Ishikawa (cell line): ENCODE measurements at regions not wholly inside any gene's neighbourhood (a gene's known extent, or its start where the extent isn't known, plus 50 kb on each side); places are given as distances from the start of the nearest gene placed in this dataset.

Source experiments
- CEBPB ChIP-seq: IDR thresholded peaks from 2 replicates; pipeline ENCODE4 v1.6.1; 2012
- CREB1 ChIP-seq: IDR thresholded peaks from 2 replicates; pipeline ENCODE4 v1.6.1; 2012; ENCODE audit warnings: low read depth
- EGR1 ChIP-seq: IDR thresholded peaks from 2 replicates; pipeline ENCODE4 v1.6.1; 2012
- EP300 ChIP-seq: IDR thresholded peaks from 2 replicates; pipeline ENCODE4 v1.6.1; 2012; ENCODE audit warnings: borderline replicate concordance
- FOXM1 ChIP-seq: IDR thresholded peaks from 2 replicates; pipeline ENCODE4 v1.6.1; 2012; ENCODE audit warnings: low read depth, borderline replicate concordance
- NFIC ChIP-seq: IDR thresholded peaks from 2 replicates; pipeline ENCODE4 v1.6.1; 2012
- RAD21 ChIP-seq: IDR thresholded peaks from 2 replicates; pipeline ENCODE4 v1.6.1; 2012; ENCODE audit warnings: low read depth
- TAF1 ChIP-seq: IDR thresholded peaks from 2 replicates; pipeline ENCODE4 v1.6.1; 2012; ENCODE audit warnings: low read depth, mild to moderate bottlenecking
- TCF12 ChIP-seq: IDR thresholded peaks from 2 replicates; pipeline ENCODE4 v1.6.1; 2012; ENCODE audit warnings: low read depth
- TEAD4 ChIP-seq: IDR thresholded peaks from 2 replicates; pipeline ENCODE4 v1.6.1; 2012
- YY1 ChIP-seq: IDR thresholded peaks from 2 replicates; pipeline ENCODE4 v1.6.1; 2012; ENCODE audit warnings: low read depth
- ZBTB7A ChIP-seq: IDR thresholded peaks from 2 replicates; pipeline ENCODE4 v1.6.1; 2012; ENCODE audit warnings: low read depth
- TF ChIP-seq, protein P1 (sequence below): IDR thresholded peaks from 2 replicates; pipeline ENCODE4 v1.6.1; 2012
- TF ChIP-seq, protein P2 (sequence below): IDR thresholded peaks from 2 replicates; pipeline ENCODE4 v1.6.1; 2012
- TF ChIP-seq, protein P3 (sequence below): IDR thresholded peaks from 2 replicates; pipeline ENCODE4 v1.6.1; 2012; ENCODE audit warnings: low read depth, mild to moderate bottlenecking

GRCh38 chr9:87179553-87180340 lies 232.4 kb upstream of the GAS1 start:
- TF ChIP-seq TEAD4 (no peak), TAF1 (no peak), TCF12 (no peak), EP300 (no peak), FOXM1 (no peak), YY1 (no peak), NFIC (no peak)
- TF ChIP-seq, protein P1, sequence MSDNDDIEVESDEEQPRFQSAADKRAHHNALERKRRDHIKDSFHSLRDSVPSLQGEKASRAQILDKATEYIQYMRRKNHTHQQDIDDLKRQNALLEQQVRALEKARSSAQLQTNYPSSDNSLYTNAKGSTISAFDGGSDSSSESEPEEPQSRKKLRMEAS, result no peak
- TF ChIP-seq, protein P2, sequence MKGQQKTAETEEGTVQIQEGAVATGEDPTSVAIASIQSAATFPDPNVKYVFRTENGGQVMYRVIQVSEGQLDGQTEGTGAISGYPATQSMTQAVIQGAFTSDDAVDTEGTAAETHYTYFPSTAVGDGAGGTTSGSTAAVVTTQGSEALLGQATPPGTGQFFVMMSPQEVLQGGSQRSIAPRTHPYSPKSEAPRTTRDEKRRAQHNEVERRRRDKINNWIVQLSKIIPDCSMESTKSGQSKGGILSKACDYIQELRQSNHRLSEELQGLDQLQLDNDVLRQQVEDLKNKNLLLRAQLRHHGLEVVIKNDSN, result no peak

DNA sequence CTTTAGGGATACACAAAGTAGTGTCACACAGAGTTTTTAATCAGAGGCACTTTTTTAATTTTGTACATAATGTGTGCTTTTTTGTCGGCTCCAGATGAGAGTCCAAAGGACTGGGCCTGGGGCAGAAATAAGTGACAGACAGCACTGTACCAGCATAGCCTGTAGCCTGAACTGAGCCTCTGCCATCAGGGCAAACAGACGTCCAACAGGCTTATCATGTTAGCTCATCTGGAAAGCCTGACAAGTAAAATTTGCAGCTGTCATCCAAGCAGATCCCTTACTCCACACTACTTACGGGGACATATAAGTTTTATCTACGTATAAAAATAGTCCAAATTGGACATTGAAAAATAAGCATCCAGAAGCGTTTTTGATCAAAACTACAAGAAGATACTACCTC lies 233.1 kb upstream of the GAS1 start:
- no peak for TF ChIP-seq ZBTB7A
- no peak for TF ChIP-seq TAF1
- TF ChIP-seq, protein P1, result no peak
- no peak for TF ChIP-seq NFIC
- TF ChIP-seq RAD21, result no peak
- no peak for TF ChIP-seq FOXM1
- no peak for TF ChIP-seq EGR1
- TF ChIP-seq, protein P3, sequence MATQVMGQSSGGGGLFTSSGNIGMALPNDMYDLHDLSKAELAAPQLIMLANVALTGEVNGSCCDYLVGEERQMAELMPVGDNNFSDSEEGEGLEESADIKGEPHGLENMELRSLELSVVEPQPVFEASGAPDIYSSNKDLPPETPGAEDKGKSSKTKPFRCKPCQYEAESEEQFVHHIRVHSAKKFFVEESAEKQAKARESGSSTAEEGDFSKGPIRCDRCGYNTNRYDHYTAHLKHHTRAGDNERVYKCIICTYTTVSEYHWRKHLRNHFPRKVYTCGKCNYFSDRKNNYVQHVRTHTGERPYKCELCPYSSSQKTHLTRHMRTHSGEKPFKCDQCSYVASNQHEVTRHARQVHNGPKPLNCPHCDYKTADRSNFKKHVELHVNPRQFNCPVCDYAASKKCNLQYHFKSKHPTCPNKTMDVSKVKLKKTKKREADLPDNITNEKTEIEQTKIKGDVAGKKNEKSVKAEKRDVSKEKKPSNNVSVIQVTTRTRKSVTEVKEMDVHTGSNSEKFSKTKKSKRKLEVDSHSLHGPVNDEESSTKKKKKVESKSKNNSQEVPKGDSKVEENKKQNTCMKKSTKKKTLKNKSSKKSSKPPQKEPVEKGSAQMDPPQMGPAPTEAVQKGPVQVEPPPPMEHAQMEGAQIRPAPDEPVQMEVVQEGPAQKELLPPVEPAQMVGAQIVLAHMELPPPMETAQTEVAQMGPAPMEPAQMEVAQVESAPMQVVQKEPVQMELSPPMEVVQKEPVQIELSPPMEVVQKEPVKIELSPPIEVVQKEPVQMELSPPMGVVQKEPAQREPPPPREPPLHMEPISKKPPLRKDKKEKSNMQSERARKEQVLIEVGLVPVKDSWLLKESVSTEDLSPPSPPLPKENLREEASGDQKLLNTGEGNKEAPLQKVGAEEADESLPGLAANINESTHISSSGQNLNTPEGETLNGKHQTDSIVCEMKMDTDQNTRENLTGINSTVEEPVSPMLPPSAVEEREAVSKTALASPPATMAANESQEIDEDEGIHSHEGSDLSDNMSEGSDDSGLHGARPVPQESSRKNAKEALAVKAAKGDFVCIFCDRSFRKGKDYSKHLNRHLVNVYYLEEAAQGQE, result no peak
- TF ChIP-seq, protein P2, result no peak
- TF ChIP-seq TCF12, result no peak
- no peak for TF ChIP-seq CREB1
- TF ChIP-seq TEAD4, result no peak
- no peak for TF ChIP-seq YY1
- TF ChIP-seq EP300, result no peak
- no peak for TF ChIP-seq CEBPB

GRCh38 chr9:87180841-87181240 lies 233.5 kb upstream of the GAS1 start:
- TF ChIP-seq CREB1, result no peak

DNA sequence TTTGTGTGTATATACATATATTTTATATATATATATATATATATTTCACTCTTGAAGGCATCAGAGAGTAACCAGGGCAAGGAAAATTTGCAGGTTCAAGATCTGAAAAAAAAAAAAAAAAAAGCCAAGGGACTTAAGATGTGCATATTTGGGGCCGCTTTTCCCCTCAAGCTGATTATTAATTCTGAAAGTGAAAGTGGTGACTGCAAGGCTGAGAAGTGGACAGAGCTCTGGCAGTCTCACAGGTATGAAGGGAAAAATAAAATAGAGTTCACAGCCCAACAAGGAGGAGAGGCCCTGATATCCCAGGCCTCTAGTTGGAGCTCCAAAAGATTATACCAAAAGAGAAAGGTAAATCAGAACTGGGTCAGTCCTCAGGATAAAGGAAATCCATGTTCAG lies 234.4 kb upstream of the GAS1 start:
- TF ChIP-seq FOXM1 (no peak), EGR1 (no peak), RAD21 (no peak)
- TF ChIP-seq, protein P1, result no peak
- TF ChIP-seq, protein P2, result no peak
- TF ChIP-seq, protein P3, result no peak

DNA sequence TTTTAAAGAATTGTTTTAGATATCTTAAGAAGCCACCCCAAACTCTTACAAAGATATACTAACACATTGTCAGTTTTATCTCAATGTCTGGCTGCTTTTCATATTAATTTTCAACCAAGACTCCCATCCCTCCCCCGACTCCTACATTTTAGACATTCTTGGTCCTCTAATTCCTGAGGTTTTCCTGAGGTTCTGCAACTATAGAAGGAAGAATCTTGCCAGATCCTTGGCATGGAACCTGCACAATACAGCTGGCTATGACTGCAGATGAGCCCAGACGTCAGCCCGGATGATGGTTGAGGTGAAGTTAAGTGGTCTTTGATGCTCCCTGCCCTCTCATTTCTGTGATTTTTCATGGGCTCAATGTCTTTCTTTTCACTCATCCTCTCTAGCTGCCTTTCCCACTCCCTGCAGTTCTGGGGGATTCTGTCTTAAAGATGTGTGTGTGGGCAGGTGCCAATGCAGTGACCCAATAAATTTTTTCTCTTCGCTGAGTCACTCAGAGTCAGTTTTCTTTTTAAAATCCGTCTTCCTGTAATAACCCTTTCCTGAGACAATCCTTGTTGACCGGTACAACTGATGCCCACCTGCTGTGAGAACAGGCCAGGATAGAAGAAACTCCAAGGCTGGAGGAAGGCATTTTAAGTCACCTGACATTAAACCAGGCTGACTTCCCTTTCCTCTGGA lies 237.8 kb upstream of the GAS1 start:
- TF ChIP-seq, protein P1, result no peak
- TF ChIP-seq, protein P3, result no peak
- no peak for TF ChIP-seq EGR1
- TF ChIP-seq FOXM1, result no peak
- no peak for TF ChIP-seq EP300
- TF ChIP-seq NFIC, result no peak
- TF ChIP-seq, protein P2, result no peak
- TF ChIP-seq CEBPB, result no peak
- TF ChIP-seq TCF12, result no peak
- no peak for TF ChIP-seq TEAD4
- TF ChIP-seq RAD21, result no peak
- no peak for TF ChIP-seq ZBTB7A
